SK-N-MC (cell line): ENCODE measurements at regions not wholly inside any gene's neighbourhood (a gene's known extent, or its start where the extent isn't known, plus 50 kb on each side); places are given as distances from the start of the nearest gene placed in this dataset.

Source experiments
- EZH2 ChIP-seq: fragments of 200-600 bp; sonication (generic); IDR thresholded peaks from one replicate; pipeline ENCODE4 v1.6.1; 2017; ENCODE audit warnings: antibody characterized with exemption
- FOXP2 ChIP-seq: optimal IDR thresholded peaks from 2 replicates; pipeline ENCODE3; 2011; ENCODE audit warnings: mild to moderate bottlenecking, moderate library complexity; ENCODE audit not compliant: insufficient read depth; ENCODE audit errors: extremely low read length, control extremely low read depth
- POLR2AphosphoS5 ChIP-seq: IDR thresholded peaks from 2 replicates; pipeline ENCODE4 v1.6.1; 2012; ENCODE audit warnings: mild to moderate bottlenecking, low read depth, low read length, borderline replicate concordance

DNA sequence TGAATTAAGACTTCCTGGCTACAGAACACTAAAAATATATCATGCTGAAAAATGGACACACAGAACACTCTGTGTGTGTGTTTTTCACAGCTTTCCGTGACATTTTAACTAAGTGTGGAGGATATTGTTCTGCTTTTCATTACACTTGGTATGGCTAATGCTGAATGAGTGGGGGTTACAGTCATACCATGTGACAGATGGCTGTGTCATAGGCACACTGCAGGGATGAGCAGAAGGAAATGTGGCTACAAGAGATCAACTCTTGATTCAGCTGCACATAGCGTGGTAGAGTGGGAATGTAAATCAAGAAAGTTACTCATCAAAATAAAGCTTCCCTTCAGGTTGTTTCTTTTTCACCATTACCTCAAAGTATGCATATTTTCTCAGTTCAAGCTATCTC lies 669.8 kb downstream of the IQCM start:
- TF ChIP-seq EZH2 (no peak), POLR2AphosphoS5 (no peak), FOXP2 (no peak)
